HG03558 (cell line): ENCODE measurements at regions not wholly inside any gene's neighbourhood (a gene's known extent, or its start where the extent isn't known, plus 50 kb on each side); places are given as distances from the start of the nearest gene placed in this dataset.
"Not testable (repeated sequence)": the region's sequence is repeated elsewhere in the genome, so short reads cannot be mapped to it uniquely, and the experiment has no call there.

ENCODE experiments used
- ATAC-seq: cut with Tn5 transposase; IDR thresholded peaks from one replicate; pipeline ENCODE4 v1.9.1; 2021; ENCODE audit warnings: moderate number of reproducible peaks; ENCODE audit not compliant: unreplicated experiment; ENCODE audit errors: extremely low read depth

GRCh38 chr15:70382009-70382749, 284.5 kb upstream of the TLE3 start:
- no peak for ATAC-seq

GRCh38 chr15:70379938-70380883, 282.5 kb upstream of the TLE3 start:
- ATAC-seq = no peak

GRCh38 chr15:70379134-70379533, 281.4 kb upstream of the TLE3 start:
- no peak for ATAC-seq

- ATAC-seq = no peak
These were observed 280.7 kb upstream of the TLE3 start for GRCh38 chr15:70378126-70379031.

- no peak for ATAC-seq
These were observed 279.4 kb upstream of the TLE3 start for GRCh38 chr15:70376929-70377691.

- no peak for ATAC-seq
These were observed 278.6 kb upstream of the TLE3 start for GRCh38 chr15:70376031-70376928.

GRCh38 chr15:70375586-70375985, 277.9 kb upstream of the TLE3 start:
- no peak for ATAC-seq

- no peak for ATAC-seq
These were observed 277.3 kb upstream of the TLE3 start for GRCh38 chr15:70375006-70375431.

GRCh38 chr15:70374096-70374495, 276.4 kb upstream of the TLE3 start:
- no peak for ATAC-seq

- ATAC-seq = not testable (repeated sequence)
These were observed 275.7 kb upstream of the TLE3 start for GRCh38 chr15:70373439-70373838.

GRCh38 chr15:70367913-70368705, 270.4 kb upstream of the TLE3 start:
- ATAC-seq = not testable (repeated sequence)

- not testable (repeated sequence) for ATAC-seq
These were observed 266.3 kb upstream of the TLE3 start for GRCh38 chr15:70364023-70364422.

- ATAC-seq = no peak
These were observed 265.2 kb upstream of the TLE3 start for GRCh38 chr15:70362886-70363285.

- ATAC-seq = no peak
These were observed 264.6 kb upstream of the TLE3 start for GRCh38 chr15:70362350-70362749.

GRCh38 chr15:70361891-70362290, 264.2 kb upstream of the TLE3 start:
- ATAC-seq = no peak

- no peak for ATAC-seq
These were observed 263.4 kb upstream of the TLE3 start for GRCh38 chr15:70361106-70361505.

GRCh38 chr15:70358871-70359647, 261.3 kb upstream of the TLE3 start:
- ATAC-seq = no peak
